Activated CD4-positive, alpha-beta memory T cell treated with anti-CD3 and anti-CD28 coated beads, Interleukin-2, amount 10 ng/mL, durations not matched to agents 7 days and 5 days (primary cell): ENCODE measurements at regions not wholly inside any gene's neighbourhood (a gene's known extent, or its start where the extent isn't known, plus 50 kb on each side); places are given as distances from the start of the nearest gene placed in this dataset.

ENCODE experiments used
- CTCF ChIA-PET: fragments of 350-600 bp; sonication (Branson Sonifier 250); formaldehyde crosslinking; loops from one replicate; lab custom pipeline; 2021; ENCODE audit warnings: antibody characterized with exemption, inconsistent platforms; lab: Charles Lee
- POLR2A ChIA-PET: fragments of 350-600 bp; sonication (Branson Sonifier 250); formaldehyde crosslinking; loops from one replicate; lab custom pipeline; 2021; ENCODE audit warnings: antibody characterized with exemption; lab: Charles Lee
- DNase-seq: peaks from one replicate; pipeline ENCODE4 v3.0.0-alpha.2; 2020
- H3K27ac Mint-ChIP-seq: one replicate; pipeline ENCODE4 v1.8.0; 2021; ENCODE audit warnings: mild to moderate bottlenecking, mixed read lengths
- H3K27me3 Mint-ChIP-seq: one replicate; pipeline ENCODE4 v1.8.0; 2021; ENCODE audit warnings: mixed read lengths
- H3K36me3 Mint-ChIP-seq: one replicate; pipeline ENCODE4 v1.8.0; 2021; ENCODE audit warnings: low read depth, mixed read lengths
- H3K4me1 Mint-ChIP-seq: one replicate; pipeline ENCODE4 v1.8.0; 2021; ENCODE audit warnings: mixed read lengths
- H3K4me3 Mint-ChIP-seq: one replicate; pipeline ENCODE4 v1.8.0; 2021; ENCODE audit warnings: mild to moderate bottlenecking, mixed read lengths
- H3K9me3 Mint-ChIP-seq: one replicate; pipeline ENCODE4 v1.8.0; 2021; ENCODE audit warnings: mixed read lengths

DNA sequence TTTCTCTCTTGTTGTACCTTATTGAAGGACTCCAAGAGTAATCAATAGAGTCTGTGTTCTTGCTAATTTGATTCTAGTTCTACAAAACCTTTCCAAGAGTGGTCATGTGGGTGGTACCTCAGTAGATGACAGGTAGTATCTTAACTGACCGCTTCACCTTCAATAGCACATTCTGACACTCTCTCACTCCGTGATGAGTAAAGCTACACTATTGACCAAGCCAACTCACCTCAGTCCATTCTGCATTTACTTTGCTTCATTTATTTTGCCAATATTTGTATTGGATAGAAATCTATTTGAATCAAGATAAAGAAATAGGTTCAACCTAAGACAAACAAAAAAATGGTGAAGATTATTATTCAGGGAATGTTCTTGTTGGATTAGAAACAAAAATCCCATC is 1869.6 kb upstream of the CELF4 start:
- peaks cover 5% of the 10 kb centered on the region for H3K9me3 Mint-ChIP-seq
- DNase-seq, result no peak
- no peak overlapping the region for H3K4me3 Mint-ChIP-seq
- ChIA-PET CTCF (no interaction called here), POLR2A (no interaction called here)
- no peaks in the 10 kb centered on the region for H3K36me3 Mint-ChIP-seq
- H3K27me3 Mint-ChIP-seq, result no peaks in the 10 kb centered on the region
- H3K27ac Mint-ChIP-seq, result no peak overlapping the region
- H3K4me1 Mint-ChIP-seq, result no peaks in the 10 kb centered on the region

DNA sequence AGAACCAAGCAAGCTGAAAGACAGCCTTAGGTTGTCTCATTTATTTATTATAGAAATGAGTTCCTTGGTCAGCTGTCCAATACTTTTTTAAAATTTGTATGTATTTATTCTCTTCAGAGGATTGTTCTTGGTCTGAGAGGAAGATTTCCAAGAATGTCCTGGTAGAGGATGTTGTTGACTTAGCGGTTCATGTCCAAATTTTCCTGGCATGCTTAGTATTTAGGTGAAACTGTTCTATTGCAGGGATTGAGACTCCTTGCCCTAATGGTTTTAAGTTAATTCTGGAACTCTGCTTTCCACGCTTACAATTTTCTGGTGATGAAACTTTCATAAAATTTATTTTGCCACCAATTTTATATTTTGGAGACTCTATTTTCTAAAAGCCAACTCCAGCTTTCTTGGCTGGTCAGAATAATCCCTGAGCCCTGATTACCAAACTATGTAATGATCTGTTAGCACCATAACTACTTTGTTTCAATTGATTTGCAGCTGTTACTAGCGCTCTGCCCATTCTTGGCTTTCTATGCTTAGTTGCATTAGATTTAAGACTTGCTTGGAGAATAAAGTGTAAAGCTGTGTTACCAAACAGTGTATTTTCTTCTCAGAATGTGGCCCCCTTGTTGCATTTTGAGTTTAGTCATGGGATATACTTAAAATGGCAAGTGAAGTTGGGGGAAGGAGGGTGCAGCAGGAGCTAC is 1868.8 kb upstream of the CELF4 start:
- Mint-ChIP-seq H3K27me3 (no peaks in the 10 kb centered on the region), H3K4me3 (no peak overlapping the region), H3K9me3 (peaks cover 5% of the 10 kb centered on the region), H3K36me3 (no peaks in the 10 kb centered on the region), H3K27ac (no peak overlapping the region), H3K4me1 (no peaks in the 10 kb centered on the region)
- no peak for DNase-seq
- POLR2A ChIA-PET, result no interaction called here
- CTCF ChIA-PET, result no interaction called here

DNA sequence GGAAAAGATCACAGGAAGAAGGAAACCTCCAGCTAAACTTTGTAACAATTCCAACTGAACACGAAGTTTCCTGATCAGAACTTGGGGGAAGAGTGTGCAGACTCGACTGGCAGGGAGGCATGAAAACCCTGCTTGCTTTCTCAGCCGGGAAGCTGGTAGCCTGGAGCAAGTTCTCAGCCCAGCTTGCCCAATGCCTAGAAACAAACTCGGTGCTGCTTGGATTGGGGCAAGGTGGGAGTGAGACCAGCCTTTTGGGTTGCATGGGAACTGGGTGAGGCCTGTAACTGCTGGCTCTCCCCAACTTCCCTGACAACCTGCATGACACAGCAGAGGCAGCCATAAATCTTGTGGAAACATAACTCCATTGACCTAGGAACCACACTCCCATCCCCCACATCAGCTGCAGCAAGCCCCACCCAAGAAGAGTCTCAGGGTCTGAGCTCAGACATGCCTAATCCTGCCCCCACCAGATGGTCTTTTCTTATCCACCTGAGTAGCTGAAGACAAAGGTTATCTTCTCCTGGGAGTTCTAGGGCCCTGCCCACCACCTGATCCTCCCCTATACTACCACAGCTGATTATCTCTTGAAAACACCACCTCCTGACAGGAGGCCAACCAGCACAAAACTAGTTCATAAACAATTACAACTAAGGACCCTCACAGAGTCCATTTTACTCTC is 1859.7 kb upstream of the CELF4 start:
- DNase-seq, result no peak
- H3K4me1 Mint-ChIP-seq, result no peaks in the 10 kb centered on the region
- H3K9me3 Mint-ChIP-seq, result peaks cover 14% of the 10 kb centered on the region
- H3K27ac Mint-ChIP-seq, result no peak overlapping the region
- no peaks in the 10 kb centered on the region for H3K36me3 Mint-ChIP-seq
- H3K4me3 Mint-ChIP-seq, result no peak overlapping the region
- CTCF ChIA-PET, result no interaction called here
- POLR2A ChIA-PET, result no interaction called here
- no peaks in the 10 kb centered on the region for H3K27me3 Mint-ChIP-seq

DNA sequence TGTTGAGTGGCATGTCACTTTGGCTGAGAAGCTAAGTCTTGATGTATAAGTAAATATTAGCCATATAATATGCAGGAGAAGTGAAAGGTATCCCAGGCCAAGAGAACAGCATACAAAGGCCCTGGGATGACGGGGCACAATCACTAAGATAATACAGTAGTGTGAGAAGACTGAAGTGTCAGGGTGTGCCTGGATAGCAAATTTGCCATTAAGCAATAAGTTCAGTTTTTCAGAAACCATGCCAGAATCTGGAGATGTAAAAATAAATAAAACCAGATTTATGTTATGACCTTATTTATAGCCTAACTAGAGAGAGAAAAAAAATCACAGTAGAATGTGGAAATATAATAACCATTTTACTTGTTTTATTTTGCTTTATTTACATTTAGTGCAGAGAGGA is 1858.7 kb upstream of the CELF4 start:
- CTCF ChIA-PET, result no interaction called here
- Mint-ChIP-seq H3K9me3 (peaks cover 14% of the 10 kb centered on the region), H3K36me3 (no peaks in the 10 kb centered on the region), H3K4me3 (no peak overlapping the region), H3K4me1 (no peaks in the 10 kb centered on the region), H3K27ac (no peak overlapping the region), H3K27me3 (no peaks in the 10 kb centered on the region)
- DNase-seq, result no peak
- POLR2A ChIA-PET, result no interaction called here

DNA sequence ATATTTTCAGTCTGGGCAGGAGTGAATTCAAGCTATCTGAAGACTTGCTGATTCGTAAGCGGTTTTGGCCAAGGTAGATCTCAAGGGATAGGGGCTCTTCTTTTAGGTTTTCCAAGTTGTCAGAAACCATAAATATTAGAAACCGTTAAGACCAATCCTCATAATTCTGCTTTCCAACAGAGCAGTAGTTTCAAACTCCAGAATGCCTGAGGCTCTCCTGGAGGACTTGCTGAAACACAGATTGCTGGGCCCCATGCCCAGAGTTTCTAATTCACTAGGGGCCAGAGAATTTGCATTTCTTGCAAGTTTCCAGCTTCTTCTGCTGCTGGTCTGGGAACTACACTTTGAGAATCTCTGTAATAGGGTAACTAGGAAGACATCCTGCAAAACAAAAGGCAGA is 1855.7 kb upstream of the CELF4 start:
- H3K4me3 Mint-ChIP-seq, result no peak overlapping the region
- POLR2A ChIA-PET, result no interaction called here
- CTCF ChIA-PET, result no interaction called here
- no peaks in the 10 kb centered on the region for H3K27me3 Mint-ChIP-seq
- H3K36me3 Mint-ChIP-seq, result no peaks in the 10 kb centered on the region
- peaks cover 10% of the 10 kb centered on the region for H3K9me3 Mint-ChIP-seq
- H3K4me1 Mint-ChIP-seq, result no peaks in the 10 kb centered on the region
- H3K27ac Mint-ChIP-seq, result no peak overlapping the region
- DNase-seq, result no peak

DNA sequence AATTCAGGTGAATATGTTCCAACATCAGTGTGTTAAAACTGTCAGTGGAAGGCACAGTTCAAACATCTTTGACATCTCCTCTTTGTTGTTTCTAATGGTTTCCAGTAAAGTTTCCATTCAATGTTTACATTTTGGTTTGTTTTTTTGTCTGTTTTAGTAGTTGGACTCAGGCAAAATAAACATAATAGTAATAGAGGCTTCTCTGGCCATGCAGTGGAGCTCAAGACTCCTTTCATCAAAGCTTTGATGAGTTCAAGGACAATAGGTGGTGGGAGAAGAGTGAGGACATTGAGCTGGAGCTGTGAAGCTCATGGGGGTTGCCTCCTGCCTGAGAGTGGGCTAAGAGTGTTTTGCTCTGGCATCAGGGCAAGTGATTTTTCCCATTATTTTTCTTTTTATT is 1853.7 kb upstream of the CELF4 start:
- Mint-ChIP-seq H3K36me3 (no peaks in the 10 kb centered on the region), H3K4me1 (peaks cover 2% of the 10 kb centered on the region), H3K9me3 (peaks cover 5% of the 10 kb centered on the region), H3K4me3 (no peak overlapping the region), H3K27me3 (no peaks in the 10 kb centered on the region), H3K27ac (no peak overlapping the region)
- ChIA-PET POLR2A (no interaction called here), CTCF (no interaction called here)
- no peak for DNase-seq

DNA sequence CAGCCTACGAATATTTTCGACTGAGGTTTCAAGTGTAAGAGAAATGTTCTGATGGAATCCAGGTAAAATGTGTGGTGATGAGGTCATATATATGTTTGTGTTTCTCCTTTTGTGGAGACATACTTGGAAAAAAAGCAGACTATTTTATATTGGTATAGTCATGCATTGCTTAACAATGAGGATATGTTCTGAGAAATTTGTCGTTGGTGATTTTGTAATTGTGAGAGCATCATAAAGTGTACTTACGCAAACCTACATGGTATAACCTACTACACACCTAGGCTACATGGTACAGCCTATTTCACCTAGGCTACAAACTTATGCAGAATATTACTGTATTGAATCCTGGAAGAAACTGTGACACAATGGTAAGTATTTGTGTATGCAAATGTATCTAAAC is 1849.9 kb upstream of the CELF4 start:
- DNase-seq, result no peak
- no peaks in the 10 kb centered on the region for H3K27me3 Mint-ChIP-seq
- H3K4me3 Mint-ChIP-seq, result no peak overlapping the region
- CTCF ChIA-PET, result no interaction called here
- no peaks in the 10 kb centered on the region for H3K36me3 Mint-ChIP-seq
- POLR2A ChIA-PET, result no interaction called here
- H3K27ac Mint-ChIP-seq, result no peak overlapping the region
- H3K4me1 Mint-ChIP-seq, result peaks cover 5% of the 10 kb centered on the region
- peaks cover 2% of the 10 kb centered on the region for H3K9me3 Mint-ChIP-seq

DNA sequence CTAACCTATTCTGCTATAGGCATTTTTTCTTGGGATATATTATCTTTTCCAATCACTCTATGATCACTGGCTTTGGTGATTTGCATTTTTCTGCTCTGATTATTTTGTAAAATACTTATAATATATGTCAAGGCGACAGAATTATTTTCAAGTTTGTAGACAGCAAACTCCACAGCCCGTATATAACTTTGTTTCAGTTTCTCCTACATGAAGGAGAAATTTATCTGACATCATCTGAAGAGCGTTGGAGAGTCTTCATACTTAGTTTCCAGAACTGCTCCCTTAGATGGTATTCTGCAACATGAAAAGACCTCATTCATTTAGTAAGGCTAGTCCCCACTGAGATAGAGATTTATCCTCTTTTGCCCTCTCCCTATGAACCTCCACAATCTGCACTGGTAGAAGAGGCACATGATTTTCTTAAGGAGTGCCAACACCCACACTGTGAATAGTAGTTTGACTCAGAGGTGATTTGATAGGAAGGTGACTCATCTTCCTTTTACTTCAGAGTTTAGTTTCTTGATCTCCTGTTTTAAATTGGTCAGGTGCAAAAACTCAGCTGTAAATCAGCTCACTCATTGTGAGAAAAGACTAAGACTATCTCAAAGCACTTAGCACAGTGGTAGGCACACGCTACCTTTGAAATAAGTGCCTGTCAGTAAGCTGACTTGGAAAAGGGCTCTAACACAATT is 1848.6 kb upstream of the CELF4 start:
- DNase-seq, result no peak
- Mint-ChIP-seq H3K9me3 (peaks cover 2% of the 10 kb centered on the region), H3K27ac (no peak overlapping the region), H3K27me3 (no peaks in the 10 kb centered on the region), H3K4me3 (no peak overlapping the region), H3K36me3 (no peaks in the 10 kb centered on the region), H3K4me1 (peaks cover 5% of the 10 kb centered on the region)
- ChIA-PET CTCF (no interaction called here), POLR2A (no interaction called here)

DNA sequence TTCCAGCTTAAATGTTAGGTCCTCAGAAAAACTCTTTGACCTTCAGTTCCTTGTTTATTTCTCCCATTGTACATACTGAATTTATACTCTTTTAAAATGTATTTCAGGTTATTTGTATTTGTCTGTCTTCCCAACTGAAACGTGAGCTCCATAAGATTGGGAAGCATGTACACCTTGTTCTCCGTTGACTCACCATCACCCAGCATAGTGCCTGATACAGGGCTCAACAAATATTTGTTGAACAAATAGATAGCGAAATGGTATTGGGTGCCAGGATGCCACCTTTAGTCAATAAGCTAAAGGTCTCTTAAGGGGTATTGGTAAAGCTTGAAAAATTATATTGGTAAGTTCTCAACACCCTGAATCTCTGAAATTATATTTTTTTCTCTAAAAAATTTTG is 1841.3 kb upstream of the CELF4 start:
- no peaks in the 10 kb centered on the region for H3K27me3 Mint-ChIP-seq
- no peak overlapping the region for H3K4me3 Mint-ChIP-seq
- H3K9me3 Mint-ChIP-seq, result peaks cover 4% of the 10 kb centered on the region
- no peak for DNase-seq
- H3K27ac Mint-ChIP-seq, result no peak overlapping the region
- H3K36me3 Mint-ChIP-seq, result no peaks in the 10 kb centered on the region
- ChIA-PET CTCF (no interaction called here), POLR2A (no interaction called here)
- H3K4me1 Mint-ChIP-seq, result no peaks in the 10 kb centered on the region

DNA sequence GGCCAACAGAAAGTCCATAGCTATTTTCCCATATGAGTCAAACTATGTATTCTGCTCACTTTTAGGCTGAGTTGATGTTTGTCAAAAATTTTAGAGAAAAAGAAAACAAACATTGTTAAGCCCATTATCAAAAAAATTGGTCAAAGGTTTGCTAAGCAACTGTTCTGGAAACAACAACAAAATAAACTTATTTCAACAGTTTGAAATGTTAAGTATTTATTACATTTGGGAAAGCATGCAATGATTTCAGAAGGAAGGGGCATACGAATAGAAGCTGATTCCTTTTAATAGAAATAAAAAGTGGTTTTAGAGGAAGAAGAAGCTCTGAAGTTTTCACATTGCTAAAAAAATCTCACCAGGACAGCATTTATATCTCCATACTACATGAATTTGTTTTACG is 1837.5 kb upstream of the CELF4 start:
- no peaks in the 10 kb centered on the region for H3K4me1 Mint-ChIP-seq
- no peak for DNase-seq
- ChIA-PET CTCF (no interaction called here), POLR2A (no interaction called here)
- no peaks in the 10 kb centered on the region for H3K36me3 Mint-ChIP-seq
- H3K27ac Mint-ChIP-seq, result no peak overlapping the region
- no peak overlapping the region for H3K4me3 Mint-ChIP-seq
- H3K9me3 Mint-ChIP-seq, result peaks cover 4% of the 10 kb centered on the region
- H3K27me3 Mint-ChIP-seq, result no peaks in the 10 kb centered on the region

DNA sequence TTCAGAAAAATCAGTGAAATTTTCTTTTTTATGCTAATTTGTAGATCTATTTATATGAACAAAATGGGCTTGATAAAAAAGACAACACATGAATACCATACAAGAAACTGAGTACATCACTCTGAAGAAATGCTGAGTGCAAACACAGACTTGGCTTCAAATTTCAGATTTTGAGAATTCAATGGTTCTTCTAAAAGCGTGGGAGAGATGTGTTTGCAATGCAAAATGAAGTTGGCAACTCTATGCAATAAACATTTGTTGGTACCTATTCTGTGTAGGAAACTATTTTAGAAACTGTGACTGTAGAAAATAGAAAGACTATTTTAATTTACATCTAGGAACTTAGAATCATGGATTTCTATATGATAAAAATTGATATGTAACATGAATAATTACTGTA is 1834.1 kb upstream of the CELF4 start:
- DNase-seq, result no peak
- Mint-ChIP-seq H3K27me3 (no peaks in the 10 kb centered on the region), H3K27ac (no peak overlapping the region), H3K4me3 (no peak overlapping the region), H3K9me3 (peaks cover 1% of the 10 kb centered on the region), H3K36me3 (no peaks in the 10 kb centered on the region), H3K4me1 (no peaks in the 10 kb centered on the region)
- POLR2A ChIA-PET, result no interaction called here
- CTCF ChIA-PET, result no interaction called here

DNA sequence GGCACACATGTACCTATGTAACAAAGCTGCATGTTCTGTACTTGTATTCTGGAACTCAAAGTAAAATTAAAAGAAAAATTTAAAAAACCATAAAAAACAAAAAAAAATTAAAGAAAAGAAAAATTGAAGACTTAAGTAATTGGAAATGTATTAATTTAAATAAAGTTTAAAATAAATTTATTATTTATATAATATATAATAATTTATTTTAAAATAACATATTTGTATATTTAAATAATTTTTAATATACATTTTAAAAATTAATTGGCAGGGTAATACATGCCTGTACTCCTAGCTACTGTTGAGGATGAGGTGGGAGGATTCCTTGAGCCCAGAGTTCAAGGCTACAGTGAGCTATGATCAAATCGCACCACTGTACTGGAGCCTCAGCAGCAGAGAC is 1830.6 kb upstream of the CELF4 start:
- Mint-ChIP-seq H3K27me3 (no peaks in the 10 kb centered on the region), H3K4me1 (no peaks in the 10 kb centered on the region), H3K9me3 (peaks cover 13% of the 10 kb centered on the region), H3K36me3 (no peaks in the 10 kb centered on the region), H3K4me3 (no peak overlapping the region), H3K27ac (no peak overlapping the region)
- DNase-seq, result no peak
- ChIA-PET POLR2A (no interaction called here), CTCF (no interaction called here)

DNA sequence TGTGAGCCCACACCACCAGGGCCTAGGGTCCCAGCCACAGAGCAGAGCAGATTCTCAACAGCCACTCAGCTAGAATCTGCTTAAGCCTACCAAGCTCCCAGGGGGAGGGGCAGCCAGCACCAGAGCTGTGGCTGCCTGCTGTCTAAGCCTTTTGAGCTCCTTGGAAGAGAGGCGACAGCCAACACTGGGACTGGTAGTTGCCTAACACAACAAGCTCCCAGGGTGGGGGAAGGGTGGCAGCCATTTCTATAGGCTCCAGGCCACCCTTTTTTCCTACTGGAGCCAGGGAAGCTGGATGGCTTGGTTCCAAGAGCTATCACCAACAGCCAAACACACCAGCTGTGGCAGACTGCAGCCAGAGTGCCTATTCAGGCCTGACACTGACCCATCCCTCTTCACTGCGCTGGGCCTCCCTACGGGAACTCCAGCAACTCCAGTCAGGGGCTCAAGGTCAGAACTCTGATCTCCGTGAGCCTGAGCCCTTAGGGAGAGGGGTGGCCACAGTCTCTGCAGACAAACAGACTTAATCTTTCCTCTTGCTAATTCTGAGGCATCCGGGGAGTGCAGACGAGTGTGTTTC is 1824.3 kb upstream of the CELF4 start:
- ChIA-PET POLR2A (no interaction called here), CTCF (no interaction called here)
- peaks cover 21% of the 10 kb centered on the region for H3K9me3 Mint-ChIP-seq
- DNase-seq, result no peak
- no peak overlapping the region for H3K4me3 Mint-ChIP-seq
- no peaks in the 10 kb centered on the region for H3K4me1 Mint-ChIP-seq
- H3K36me3 Mint-ChIP-seq, result no peaks in the 10 kb centered on the region
- H3K27me3 Mint-ChIP-seq, result no peaks in the 10 kb centered on the region
- no peak overlapping the region for H3K27ac Mint-ChIP-seq
